Endothelial cell (in vitro differentiated cells): ENCODE measurements at regions not wholly inside any gene's neighbourhood (a gene's known extent, or its start where the extent isn't known, plus 50 kb on each side); places are given as distances from the start of the nearest gene placed in this dataset.

Experiments
- DNase-seq: peaks from one replicate; pipeline ENCODE4 v3.0.0; 2021; ENCODE audit warnings: low spot score
- H3K27ac Mint-ChIP-seq: one replicate; pipeline ENCODE4 v1.8.0; 2021; ENCODE audit warnings: mixed read lengths, inconsistent platforms; ENCODE audit not compliant: unreplicated experiment
- H3K27me3 Mint-ChIP-seq: one replicate; pipeline ENCODE4 v1.8.0; 2021; ENCODE audit warnings: mild to moderate bottlenecking, moderate library complexity, mixed read lengths, inconsistent platforms; ENCODE audit not compliant: unreplicated experiment
- H3K36me3 Mint-ChIP-seq: one replicate; pipeline ENCODE4 v1.8.0; 2021; ENCODE audit warnings: mild to moderate bottlenecking, low read depth, mixed read lengths, inconsistent platforms; ENCODE audit not compliant: unreplicated experiment
- H3K4me1 Mint-ChIP-seq: one replicate; pipeline ENCODE4 v1.8.0; 2021; ENCODE audit warnings: mild to moderate bottlenecking, mixed read lengths, inconsistent platforms; ENCODE audit not compliant: unreplicated experiment
- H3K4me3 Mint-ChIP-seq: one replicate; pipeline ENCODE4 v1.8.0; 2021; ENCODE audit warnings: mild to moderate bottlenecking, mixed read lengths, inconsistent platforms; ENCODE audit not compliant: unreplicated experiment
- H3K9me3 Mint-ChIP-seq: one replicate; pipeline ENCODE4 v1.8.0; 2021; ENCODE audit warnings: mixed read lengths, inconsistent platforms; ENCODE audit not compliant: unreplicated experiment
- TF ChIP-seq, protein P1 (sequence below): fragments of 200-600 bp; sonication (generic); IDR thresholded peaks from one replicate; pipeline ENCODE4 v1.5.0; 2021; ENCODE audit warnings: antibody characterized with exemption; ENCODE audit not compliant: unreplicated experiment

GRCh38 chr6:14276667-14277404, 159.3 kb downstream of the CD83 start:
- no peaks in the 10 kb centered on the region for H3K9me3 Mint-ChIP-seq
- DNase-seq: no peak
- H3K36me3 Mint-ChIP-seq: no peaks in the 10 kb centered on the region
- no peak overlapping the region for H3K27ac Mint-ChIP-seq
- H3K27me3 Mint-ChIP-seq: peaks cover 2% of the 10 kb centered on the region
- TF ChIP-seq, protein P1, sequence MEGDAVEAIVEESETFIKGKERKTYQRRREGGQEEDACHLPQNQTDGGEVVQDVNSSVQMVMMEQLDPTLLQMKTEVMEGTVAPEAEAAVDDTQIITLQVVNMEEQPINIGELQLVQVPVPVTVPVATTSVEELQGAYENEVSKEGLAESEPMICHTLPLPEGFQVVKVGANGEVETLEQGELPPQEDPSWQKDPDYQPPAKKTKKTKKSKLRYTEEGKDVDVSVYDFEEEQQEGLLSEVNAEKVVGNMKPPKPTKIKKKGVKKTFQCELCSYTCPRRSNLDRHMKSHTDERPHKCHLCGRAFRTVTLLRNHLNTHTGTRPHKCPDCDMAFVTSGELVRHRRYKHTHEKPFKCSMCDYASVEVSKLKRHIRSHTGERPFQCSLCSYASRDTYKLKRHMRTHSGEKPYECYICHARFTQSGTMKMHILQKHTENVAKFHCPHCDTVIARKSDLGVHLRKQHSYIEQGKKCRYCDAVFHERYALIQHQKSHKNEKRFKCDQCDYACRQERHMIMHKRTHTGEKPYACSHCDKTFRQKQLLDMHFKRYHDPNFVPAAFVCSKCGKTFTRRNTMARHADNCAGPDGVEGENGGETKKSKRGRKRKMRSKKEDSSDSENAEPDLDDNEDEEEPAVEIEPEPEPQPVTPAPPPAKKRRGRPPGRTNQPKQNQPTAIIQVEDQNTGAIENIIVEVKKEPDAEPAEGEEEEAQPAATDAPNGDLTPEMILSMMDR: no peak
- no peaks in the 10 kb centered on the region for H3K4me1 Mint-ChIP-seq
- no peak overlapping the region for H3K4me3 Mint-ChIP-seq

GRCh38 chr6:14277405-14277930, 159.9 kb downstream of the CD83 start:
- H3K36me3 Mint-ChIP-seq: no peaks in the 10 kb centered on the region
- TF ChIP-seq, protein P1: no peak
- no peak overlapping the region for H3K4me3 Mint-ChIP-seq
- H3K9me3 Mint-ChIP-seq: no peaks in the 10 kb centered on the region
- peaks cover 5% of the 10 kb centered on the region for H3K27me3 Mint-ChIP-seq
- no peaks in the 10 kb centered on the region for H3K4me1 Mint-ChIP-seq
- H3K27ac Mint-ChIP-seq: no peak overlapping the region
- no peak for DNase-seq

DNA sequence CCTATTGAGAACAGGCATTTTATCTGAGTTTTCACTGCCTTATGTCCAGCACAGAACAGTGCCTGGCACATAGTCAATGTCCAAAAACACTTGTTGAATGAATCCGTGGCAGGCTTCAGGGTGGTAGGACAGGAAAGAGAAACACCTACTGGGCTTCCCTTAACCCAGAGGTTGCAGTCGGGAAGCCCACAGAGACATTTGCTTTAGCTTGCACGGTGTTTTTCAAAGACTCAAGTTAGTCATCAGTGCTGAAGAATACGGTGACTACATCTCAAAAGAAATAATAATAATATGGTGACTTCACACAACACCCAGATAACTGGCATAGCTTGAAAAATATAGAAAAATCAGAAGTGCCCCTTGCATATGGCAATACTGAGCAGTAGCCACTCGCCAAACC, 160.4 kb downstream of the CD83 start:
- Mint-ChIP-seq H3K36me3 (no peaks in the 10 kb centered on the region), H3K9me3 (no peaks in the 10 kb centered on the region), H3K27me3 (peaks cover 5% of the 10 kb centered on the region), H3K4me1 (peaks cover under 1% of the 10 kb centered on the region), H3K4me3 (no peak overlapping the region), H3K27ac (no peak overlapping the region)
- DNase-seq: no peak
- TF ChIP-seq, protein P1: no peak

- H3K36me3 Mint-ChIP-seq: no peaks in the 10 kb centered on the region
- H3K27ac Mint-ChIP-seq: no peak overlapping the region
- no peak for DNase-seq
- H3K27me3 Mint-ChIP-seq: peaks cover 5% of the 10 kb centered on the region
- H3K4me1 Mint-ChIP-seq: peaks cover 3% of the 10 kb centered on the region
- H3K9me3 Mint-ChIP-seq: no peaks in the 10 kb centered on the region
- H3K4me3 Mint-ChIP-seq: no peak overlapping the region
- TF ChIP-seq, protein P1: no peak
Measured at GRCh38 chr6:14278446-14278845, 160.9 kb downstream of the CD83 start.

DNA sequence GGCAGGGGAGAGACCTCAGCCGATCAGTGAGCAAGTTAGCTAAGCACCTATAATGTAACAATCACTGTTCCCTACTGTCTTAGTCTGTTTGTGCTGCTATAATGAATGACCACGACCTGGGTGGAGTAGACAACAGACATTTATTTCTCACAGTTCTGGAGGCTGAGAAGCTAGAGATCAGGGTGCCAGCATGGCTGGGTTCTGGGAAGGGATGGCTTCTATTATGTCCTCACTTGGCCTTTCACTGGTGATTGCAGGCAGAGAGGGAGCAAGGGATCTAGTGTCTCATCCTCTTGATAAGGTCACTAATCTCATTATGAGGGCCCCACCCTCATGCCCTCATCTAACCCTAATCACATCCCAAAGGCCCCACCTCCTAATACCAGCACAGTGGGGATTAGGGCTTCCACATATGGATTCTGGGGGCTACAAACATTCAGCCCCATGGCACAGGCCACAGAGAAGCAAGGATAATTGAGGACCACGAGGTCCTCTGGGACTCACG, 162.5 kb downstream of the CD83 start:
- H3K27me3 Mint-ChIP-seq: peaks cover 7% of the 10 kb centered on the region
- H3K27ac Mint-ChIP-seq: no peak overlapping the region
- DNase-seq: no peak
- H3K36me3 Mint-ChIP-seq: no peaks in the 10 kb centered on the region
- peaks cover 10% of the 10 kb centered on the region for H3K4me1 Mint-ChIP-seq
- no peaks in the 10 kb centered on the region for H3K9me3 Mint-ChIP-seq
- TF ChIP-seq, protein P1: no peak
- no peak overlapping the region for H3K4me3 Mint-ChIP-seq
